ENCODE measurements at regions not wholly inside any gene's neighbourhood (a gene's known extent, or its start where the extent isn't known, plus 50 kb on each side); places are given as distances from the start of the nearest gene placed in this dataset.

DNA sequence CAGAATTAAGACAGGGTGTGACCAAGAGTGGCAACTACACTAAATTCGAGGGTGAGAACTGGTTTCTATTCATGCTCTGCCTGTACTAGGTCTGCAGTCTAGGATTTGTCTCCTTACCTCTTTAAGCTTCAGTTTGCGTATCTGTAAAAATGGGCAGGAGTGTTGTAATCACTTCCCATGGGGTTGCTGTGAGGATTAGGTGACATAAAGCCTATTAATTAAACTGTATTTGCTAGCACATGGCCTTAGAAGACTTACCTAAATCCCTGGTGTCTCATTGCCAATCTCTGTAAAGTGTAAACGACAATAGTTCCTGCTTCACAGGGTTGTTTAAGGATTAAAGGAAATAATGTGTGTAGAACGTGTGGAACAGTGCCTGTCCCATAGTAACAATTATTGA is 193.6 kb downstream of the DRD1 start:
- TF ChIP-seq CTCF (IDR thresholded peaks at IDR 0.05) (no peak), POLR2A (IDR thresholded peaks at IDR 0.05) (no peak), POLR2AphosphoS5 (IDR thresholded peaks at IDR 0.05) (no peak), EP300 (IDR thresholded peaks at IDR 0.05) (no peak)
